IPS-20b (cell line): ENCODE measurements at regions not wholly inside any gene's neighbourhood (a gene's known extent, or its start where the extent isn't known, plus 50 kb on each side); places are given as distances from the start of the nearest gene placed in this dataset.

ENCODE experiments used
- H3K27ac ChIP-seq: one replicate; pipeline ENCODE4 v1.5.1; 2013; ENCODE audit warnings: low read length
- H3K27me3 ChIP-seq: 2 replicates; pipeline ENCODE4 v1.6.1; 2013; ENCODE audit warnings: mild to moderate bottlenecking, low read length, inconsistent platforms; ENCODE audit not compliant: insufficient read depth
- H3K36me3 ChIP-seq: 2 replicates; pipeline ENCODE4 v1.6.1; 2013; ENCODE audit warnings: low read depth, mild to moderate bottlenecking, inconsistent platforms, low read length, moderate library complexity; ENCODE audit not compliant: insufficient read depth
- H3K4me1 ChIP-seq: 2 replicates; pipeline ENCODE4 v1.6.1; 2013; ENCODE audit warnings: mild to moderate bottlenecking, control low read depth, inconsistent platforms, low read length, moderate library complexity; ENCODE audit not compliant: insufficient read depth
- H3K4me3 ChIP-seq: 2 replicates; pipeline ENCODE4 v1.5.1; 2013; ENCODE audit warnings: mild to moderate bottlenecking, low read length, inconsistent platforms
- H3K9ac ChIP-seq: 2 replicates; pipeline ENCODE4 v1.6.1; 2013; ENCODE audit warnings: low read depth, mild to moderate bottlenecking, inconsistent platforms, low read length, moderate library complexity
- H3K9me3 ChIP-seq: 2 replicates; pipeline ENCODE4 v1.6.1; 2013; ENCODE audit warnings: mild to moderate bottlenecking, low read depth, low read length, inconsistent platforms; ENCODE audit not compliant: insufficient read depth

DNA sequence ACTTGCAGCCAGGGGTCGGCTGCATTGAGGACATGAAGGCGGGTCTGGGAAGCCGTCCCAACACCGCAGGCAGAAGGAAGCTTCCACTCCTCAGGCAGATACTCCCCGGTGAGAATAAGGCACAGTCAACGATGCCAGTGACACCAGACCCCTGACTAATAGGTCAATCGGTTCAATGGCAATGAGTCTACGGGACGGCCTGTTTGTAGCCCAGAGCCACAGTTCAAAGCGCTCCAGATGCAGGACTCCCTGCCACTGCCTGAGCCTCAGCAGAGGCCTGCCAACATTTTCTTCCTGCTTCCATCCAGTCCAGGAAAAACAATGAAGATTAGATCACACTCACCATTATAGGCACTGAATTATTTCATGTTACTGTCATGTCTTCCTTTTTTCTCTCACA, 84.5 kb upstream of the SIMC1 start:
- no peaks in the 10 kb centered on the region for H3K27me3 ChIP-seq
- H3K4me3 ChIP-seq = no peak overlapping the region
- H3K4me1 ChIP-seq = peaks cover 13% of the 10 kb centered on the region; the same call in 1 of the 2 replicates
- H3K9me3 ChIP-seq = no peaks in the 10 kb centered on the region
- H3K9ac ChIP-seq = no peak overlapping the region
- no peaks in the 10 kb centered on the region for H3K36me3 ChIP-seq
- no peak overlapping the region for H3K27ac ChIP-seq

DNA sequence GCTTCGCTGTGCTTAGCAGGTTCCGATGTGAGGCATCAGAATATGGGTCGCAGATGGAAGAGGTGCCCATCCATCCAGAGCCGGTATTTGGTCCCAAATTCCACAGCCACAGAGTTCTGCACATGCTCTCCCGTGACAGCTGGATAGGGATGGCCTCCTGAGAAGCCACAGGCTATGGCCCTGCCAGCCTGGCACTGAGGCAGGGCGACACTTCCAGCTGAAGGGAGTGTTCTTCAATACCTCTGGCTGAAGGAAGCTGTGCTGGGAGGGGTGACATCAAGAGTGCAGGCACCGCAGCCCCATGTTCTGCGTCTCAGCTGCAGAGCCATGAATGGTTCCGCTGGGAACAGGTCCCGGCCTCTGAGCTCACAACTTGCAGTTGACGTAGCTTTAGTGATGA, 83.4 kb upstream of the SIMC1 start:
- peaks cover 13% of the 10 kb centered on the region; the same call in 1 of the 2 replicates for H3K4me1 ChIP-seq
- H3K27me3 ChIP-seq = no peaks in the 10 kb centered on the region
- H3K27ac ChIP-seq = no peak overlapping the region
- no peak overlapping the region for H3K9ac ChIP-seq
- no peaks in the 10 kb centered on the region for H3K36me3 ChIP-seq
- H3K9me3 ChIP-seq = no peaks in the 10 kb centered on the region
- H3K4me3 ChIP-seq = no peak overlapping the region

DNA sequence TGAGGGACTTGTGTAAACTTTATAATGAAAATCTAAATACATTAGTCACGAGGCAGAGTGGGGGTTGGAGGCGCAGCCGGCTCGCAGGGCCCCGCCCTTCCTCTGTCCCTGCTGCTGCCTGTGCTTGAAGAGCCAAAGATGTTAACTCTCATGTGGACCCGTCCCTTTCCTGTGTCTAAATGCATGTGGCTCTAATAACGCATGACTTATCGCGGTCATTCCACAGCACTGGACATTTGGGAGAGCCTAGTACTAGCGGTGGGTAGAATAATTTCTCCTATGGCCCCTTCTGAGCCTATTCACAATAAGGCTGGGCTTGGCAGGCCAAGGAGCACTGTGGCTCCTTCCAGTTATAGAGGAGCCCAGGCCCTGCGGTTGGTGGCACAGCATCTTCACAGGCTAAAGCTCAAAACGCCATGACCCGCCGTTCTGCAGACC, 82.3 kb upstream of the SIMC1 start:
- Histone ChIP-seq H3K4me3 (no peak overlapping the region), H3K27ac (no peak overlapping the region), H3K4me1 (peaks cover 13% of the 10 kb centered on the region; the same call in 1 of the 2 replicates)

DNA sequence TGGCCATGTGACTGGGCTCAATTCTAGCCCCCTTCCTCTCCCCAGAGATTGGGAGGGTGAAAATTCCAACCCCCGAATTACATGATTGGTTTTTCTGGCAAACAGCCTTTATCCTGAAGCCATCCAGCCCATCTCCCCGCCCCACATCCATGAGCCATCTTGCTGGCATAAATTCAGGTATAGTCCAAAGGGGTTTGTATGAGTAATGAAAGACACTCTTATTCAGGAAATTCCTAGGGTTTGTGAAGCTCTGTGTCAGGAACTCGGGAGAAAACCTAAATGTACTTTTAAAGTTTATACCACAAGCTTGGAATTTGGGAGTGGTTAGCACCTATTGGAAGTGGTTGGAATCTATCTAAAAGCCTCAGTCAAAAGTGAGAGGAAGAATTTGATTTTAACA, 80.6 kb upstream of the SIMC1 start:
- H3K4me1 ChIP-seq = peaks cover 6% of the 10 kb centered on the region; the same call in 1 of the 2 replicates
- no peaks in the 10 kb centered on the region for H3K36me3 ChIP-seq
- no peaks in the 10 kb centered on the region for H3K27me3 ChIP-seq
- no peak overlapping the region for H3K9ac ChIP-seq
- no peaks in the 10 kb centered on the region for H3K9me3 ChIP-seq
- H3K27ac ChIP-seq = no peak overlapping the region
- no peak overlapping the region for H3K4me3 ChIP-seq

More for the DNA sequence above, 82.3 kb upstream of the SIMC1 start:
- Histone ChIP-seq H3K27me3 (no peaks in the 10 kb centered on the region), H3K9me3 (no peaks in the 10 kb centered on the region), H3K9ac (no peak overlapping the region), H3K36me3 (no peaks in the 10 kb centered on the region)

DNA sequence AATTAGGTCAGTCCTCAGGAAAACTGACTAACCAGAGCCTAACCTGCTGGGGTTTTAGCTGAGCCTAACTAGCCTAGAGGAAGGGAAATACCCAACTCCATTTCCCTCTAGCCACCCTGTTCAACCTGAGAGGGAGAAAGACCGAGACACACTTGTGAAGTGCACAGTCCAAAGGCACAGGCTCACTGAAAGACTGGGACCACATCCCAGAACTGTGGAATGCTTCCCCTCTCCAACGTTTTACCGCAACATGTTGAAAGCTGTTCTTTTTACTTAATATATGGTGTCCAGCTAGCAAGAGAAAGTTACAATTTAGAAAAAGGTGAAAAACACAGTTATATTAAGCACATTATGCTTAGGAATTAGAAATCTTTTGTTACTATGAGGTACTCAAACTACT, 76.8 kb upstream of the SIMC1 start:
- H3K36me3 ChIP-seq = no peaks in the 10 kb centered on the region
- H3K9me3 ChIP-seq = no peaks in the 10 kb centered on the region
- H3K27me3 ChIP-seq = no peaks in the 10 kb centered on the region
- H3K27ac ChIP-seq = no peak overlapping the region
- no peak overlapping the region for H3K9ac ChIP-seq
- H3K4me1 ChIP-seq = no peaks in the 10 kb centered on the region; the same call in 1 of the 2 replicates
- no peak overlapping the region for H3K4me3 ChIP-seq

DNA sequence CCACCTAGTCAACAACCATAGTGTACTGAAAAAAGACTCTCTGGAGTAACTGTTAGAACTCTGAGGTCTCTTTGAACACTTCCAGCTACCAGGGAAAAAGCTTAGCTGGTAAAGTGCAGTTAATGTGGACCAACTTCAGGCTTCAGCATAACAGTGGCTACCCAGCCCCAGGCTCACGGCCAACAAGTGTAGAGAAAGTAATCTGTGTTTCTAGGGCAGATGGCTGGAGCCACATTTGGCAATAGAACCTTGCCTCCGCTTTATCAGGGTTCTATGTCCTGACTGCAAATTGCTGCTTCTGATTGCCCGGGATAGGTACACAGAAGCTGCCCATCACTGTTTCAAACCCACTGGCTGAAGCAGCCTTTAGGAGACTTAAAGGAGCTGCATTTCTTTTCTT, 76.0 kb upstream of the SIMC1 start:
- H3K9me3 ChIP-seq = no peaks in the 10 kb centered on the region
- H3K27me3 ChIP-seq = no peaks in the 10 kb centered on the region
- H3K4me3 ChIP-seq = no peak overlapping the region
- no peak overlapping the region for H3K27ac ChIP-seq
- no peaks in the 10 kb centered on the region for H3K36me3 ChIP-seq
- H3K9ac ChIP-seq = no peak overlapping the region
- H3K4me1 ChIP-seq = no peaks in the 10 kb centered on the region; the same call in 1 of the 2 replicates

DNA sequence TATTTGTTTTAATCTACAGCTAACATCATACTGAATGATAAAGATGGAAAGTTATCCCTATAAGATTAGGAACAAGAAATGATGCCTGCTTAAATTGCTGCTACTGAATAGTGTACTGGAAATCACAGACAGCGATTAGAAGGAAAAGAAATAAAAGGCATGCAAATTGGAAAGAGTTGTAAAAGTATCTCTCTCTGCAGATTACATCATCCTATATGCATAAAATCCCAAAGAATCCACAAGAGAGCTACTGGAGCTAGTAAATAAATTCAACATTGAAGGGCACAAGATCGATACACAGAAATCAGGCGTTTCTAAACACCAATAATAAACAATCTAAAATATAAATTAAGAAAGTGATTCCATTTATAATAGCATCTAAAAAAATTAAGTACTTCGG, 75.3 kb upstream of the SIMC1 start:
- H3K27me3 ChIP-seq = no peaks in the 10 kb centered on the region
- H3K4me1 ChIP-seq = peaks cover 3% of the 10 kb centered on the region
- H3K4me3 ChIP-seq = no peak overlapping the region
- H3K36me3 ChIP-seq = no peaks in the 10 kb centered on the region
- H3K27ac ChIP-seq = no peak overlapping the region
- no peak overlapping the region for H3K9ac ChIP-seq
- no peaks in the 10 kb centered on the region for H3K9me3 ChIP-seq

DNA sequence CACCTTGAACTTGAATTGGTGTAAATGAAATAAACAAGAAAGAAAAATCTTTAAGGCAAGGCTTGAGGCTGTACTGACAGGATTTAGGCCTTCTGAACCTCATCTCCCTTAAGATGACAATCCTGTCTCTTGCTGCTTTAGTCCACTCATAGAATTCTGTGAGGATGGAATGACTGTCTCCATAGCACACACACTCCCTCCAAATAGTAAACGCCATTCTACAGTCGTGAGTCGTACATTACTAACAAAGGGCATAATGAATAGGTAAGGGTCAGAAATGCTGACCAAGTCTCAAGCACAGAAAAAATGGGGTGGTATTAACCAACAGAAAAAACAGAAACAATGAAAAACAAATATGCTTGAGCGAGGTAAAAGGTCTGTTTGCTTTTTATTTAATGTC, 71.8 kb upstream of the SIMC1 start:
- H3K27me3 ChIP-seq = peaks cover 16% of the 10 kb centered on the region; the same call in 1 of the 2 replicates
- no peak overlapping the region for H3K9ac ChIP-seq
- no peak overlapping the region for H3K4me3 ChIP-seq
- peaks cover 7% of the 10 kb centered on the region for H3K4me1 ChIP-seq
- no peaks in the 10 kb centered on the region for H3K9me3 ChIP-seq
- H3K27ac ChIP-seq = no peak overlapping the region
- no peaks in the 10 kb centered on the region for H3K36me3 ChIP-seq

DNA sequence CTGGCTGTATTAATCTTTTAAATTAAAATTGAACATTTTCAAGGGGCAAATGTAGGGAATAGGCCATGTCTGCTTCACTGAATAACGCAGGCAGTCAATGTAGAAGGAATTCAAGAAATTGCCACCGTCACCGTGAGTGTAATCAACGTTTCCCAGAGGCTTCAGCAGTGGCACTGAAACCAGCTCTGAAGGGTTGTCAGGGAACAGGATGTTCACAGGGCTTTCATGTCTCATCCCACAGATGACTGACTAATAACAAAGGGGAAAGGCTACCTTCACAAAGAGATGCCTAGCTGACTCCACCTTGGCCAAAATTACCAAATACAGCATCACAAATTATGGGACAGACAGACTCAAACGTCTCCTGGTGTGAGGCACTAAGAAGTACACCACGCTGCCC, 70.4 kb upstream of the SIMC1 start:
- no peak overlapping the region for H3K4me3 ChIP-seq
- H3K4me1 ChIP-seq = peaks cover 7% of the 10 kb centered on the region
- no peak overlapping the region for H3K27ac ChIP-seq
- H3K9me3 ChIP-seq = no peaks in the 10 kb centered on the region
- peaks cover 16% of the 10 kb centered on the region; the same call in 1 of the 2 replicates for H3K27me3 ChIP-seq
- H3K36me3 ChIP-seq = no peaks in the 10 kb centered on the region
- no peak overlapping the region for H3K9ac ChIP-seq

DNA sequence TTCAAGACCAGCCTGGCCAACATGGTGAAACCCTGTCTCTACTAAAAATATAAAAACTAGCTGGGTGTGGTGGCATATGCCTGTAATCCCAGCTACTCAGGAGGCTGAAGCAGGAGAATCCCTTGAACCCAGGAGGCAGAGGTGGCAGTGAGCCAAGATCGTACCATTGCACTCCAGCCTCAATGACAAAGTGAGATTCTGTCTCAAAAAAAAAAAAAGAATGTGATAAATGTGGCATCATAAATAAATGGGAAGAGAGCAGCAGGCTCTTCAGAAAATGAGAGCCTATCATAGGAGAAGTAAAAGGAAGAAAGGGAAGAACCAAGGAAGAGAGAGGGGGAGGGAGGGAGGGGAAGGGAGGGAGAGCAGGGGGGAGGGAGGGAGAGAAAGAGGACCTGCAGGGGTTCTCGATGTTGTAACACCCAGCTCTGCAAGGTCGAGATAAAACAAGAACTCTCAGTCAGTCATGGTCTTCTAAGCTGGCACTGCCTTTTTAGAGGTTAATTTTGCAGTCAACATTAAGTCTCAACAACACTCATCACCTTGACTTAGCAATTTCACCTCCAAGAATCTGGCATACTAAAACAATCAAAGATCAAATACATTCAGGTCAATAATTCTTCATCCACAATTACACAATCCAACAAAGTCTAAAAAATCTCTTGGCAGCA, 68.7 kb upstream of the SIMC1 start:
- no peak overlapping the region for H3K27ac ChIP-seq
- H3K4me3 ChIP-seq = no peak overlapping the region
- no peaks in the 10 kb centered on the region for H3K36me3 ChIP-seq
- H3K9ac ChIP-seq = no peak overlapping the region
- H3K4me1 ChIP-seq = peaks cover 7% of the 10 kb centered on the region
- peaks cover 26% of the 10 kb centered on the region; the same call in 1 of the 2 replicates for H3K27me3 ChIP-seq
- H3K9me3 ChIP-seq = no peaks in the 10 kb centered on the region

DNA sequence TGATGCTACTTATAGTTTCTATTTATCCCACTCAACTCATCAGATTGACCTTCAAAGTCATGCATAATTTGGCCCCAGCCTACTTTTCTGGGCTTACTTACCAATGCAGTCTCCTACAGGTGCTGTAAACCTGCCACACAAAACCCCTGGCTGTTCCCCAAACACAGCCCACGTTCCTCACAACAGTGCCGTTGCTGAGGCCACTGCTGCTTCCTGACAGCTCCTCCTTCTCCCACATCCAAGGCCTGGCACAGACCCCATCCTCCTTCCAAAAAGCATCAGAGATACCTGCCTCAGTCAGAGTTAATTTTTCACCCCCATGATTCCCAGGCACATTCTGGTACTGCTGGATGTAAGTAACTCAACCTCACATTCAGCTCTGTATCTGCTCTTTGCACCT, 68.1 kb upstream of the SIMC1 start:
- Histone ChIP-seq H3K27me3 (peaks cover 32% of the 10 kb centered on the region), H3K27ac (no peak overlapping the region), H3K9ac (no peak overlapping the region), H3K36me3 (no peaks in the 10 kb centered on the region), H3K4me3 (no peak overlapping the region), H3K4me1 (peaks cover 7% of the 10 kb centered on the region), H3K9me3 (no peaks in the 10 kb centered on the region)

DNA sequence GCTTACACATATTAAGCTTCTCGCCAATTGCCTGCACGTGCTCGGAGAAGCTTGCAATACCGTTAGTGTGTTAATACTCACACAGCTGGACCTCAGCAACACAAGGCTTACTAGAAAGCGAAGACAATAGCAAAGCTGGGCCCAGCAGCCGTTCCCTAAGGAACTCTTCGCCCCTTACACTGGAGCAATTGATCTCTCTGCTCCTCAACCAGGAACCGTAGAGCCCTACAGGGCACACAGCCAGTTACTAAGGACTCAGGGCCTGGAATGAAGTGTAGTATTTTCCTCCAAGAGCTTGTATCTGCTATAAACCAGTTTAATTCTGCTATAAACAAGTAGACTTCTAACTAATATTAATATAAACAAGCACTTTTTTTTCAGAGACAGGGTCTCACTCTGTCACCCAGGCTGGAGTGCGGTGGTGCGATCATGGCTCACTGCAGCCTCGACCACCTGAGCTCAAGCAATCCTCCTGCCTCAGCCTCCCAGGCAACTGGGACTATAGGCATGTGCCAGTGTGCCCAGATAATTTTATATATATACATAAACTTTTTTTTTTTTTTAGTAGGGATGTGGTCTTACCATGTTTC, 67.0 kb upstream of the SIMC1 start:
- no peak overlapping the region for H3K9ac ChIP-seq
- H3K4me3 ChIP-seq = no peak overlapping the region
- H3K36me3 ChIP-seq = no peaks in the 10 kb centered on the region
- H3K27ac ChIP-seq = no peak overlapping the region
- peaks cover 7% of the 10 kb centered on the region for H3K4me1 ChIP-seq
- H3K9me3 ChIP-seq = no peaks in the 10 kb centered on the region
- peaks cover 43% of the 10 kb centered on the region for H3K27me3 ChIP-seq
